Karpas-422 (cell line): ENCODE measurements at regions not wholly inside any gene's neighbourhood (a gene's known extent, or its start where the extent isn't known, plus 50 kb on each side); places are given as distances from the start of the nearest gene placed in this dataset.
"Not testable (repeated sequence)": the region's sequence is repeated elsewhere in the genome, so short reads cannot be mapped to it uniquely, and the experiment has no call there.

Experiments
- DNase-seq: peaks from one replicate; pipeline ENCODE4 v3.0.0-alpha.2; 2015
- H2AFZ ChIP-seq: fragments of 200-600 bp; sonication (generic); 2 replicates; pipeline ENCODE4 v1.6.1; 2014; ENCODE audit warnings: antibody characterized with exemption, low read length, mixed read lengths
- H3K27ac ChIP-seq: fragments of 200-600 bp; sonication (generic); 2 replicates; pipeline ENCODE4 v1.5.1; 2014; ENCODE audit warnings: mild to moderate bottlenecking, low read length, moderate library complexity
- H3K27me3 ChIP-seq: fragments of 200-600 bp; sonication (generic); 2 replicates; pipeline ENCODE4 v1.6.1; 2014; ENCODE audit warnings: low read length, mixed read lengths
- H3K36me3 ChIP-seq: fragments of 200-600 bp; sonication (generic); 2 replicates; pipeline ENCODE4 v1.6.1; 2014; ENCODE audit warnings: low read length, mixed read lengths; ENCODE audit not compliant: insufficient read depth
- H3K4me1 ChIP-seq: fragments of 200-600 bp; sonication (generic); 2 replicates; pipeline ENCODE4 v1.6.1; 2014; ENCODE audit warnings: mild to moderate bottlenecking, low read length, mixed read lengths
- H3K4me2 ChIP-seq: fragments of 200-600 bp; sonication (generic); 2 replicates; pipeline ENCODE4 v1.6.1; 2014; ENCODE audit warnings: low read length, low read depth, mild to moderate bottlenecking; ENCODE audit not compliant: poor library complexity, severe bottlenecking
- H3K4me3 ChIP-seq: fragments of 200-600 bp; sonication (generic); 2 replicates; pipeline ENCODE4 v1.5.1; 2014; ENCODE audit warnings: mild to moderate bottlenecking, antibody characterized with exemption, low read length, mixed read lengths
- H3K79me2 ChIP-seq: fragments of 200-600 bp; sonication (generic); 2 replicates; pipeline ENCODE4 v1.6.1; 2014; ENCODE audit warnings: mild to moderate bottlenecking, low read length, mixed read lengths
- H3K9ac ChIP-seq: fragments of 200-600 bp; sonication (generic); 2 replicates; pipeline ENCODE4 v1.6.0; 2014; ENCODE audit warnings: low read length
- H3K9me2 ChIP-seq: fragments of 200-600 bp; sonication (generic), shearing (Covaris generic); replicated peaks from 2 replicates; pipeline ENCODE4 v1.6.0; 2014; ENCODE audit warnings: mild to moderate bottlenecking, low read length, moderate library complexity; ENCODE audit not compliant: insufficient read depth
- H3K9me3 ChIP-seq: fragments of 300-700, 200-600 bp; sonication (generic); 2 replicates; pipeline ENCODE4 v1.6.1; 2014; ENCODE audit warnings: low read length, mixed read lengths
- H4K20me1 ChIP-seq: fragments of 200-600 bp; sonication (generic); 2 replicates; pipeline ENCODE4 v1.6.1; 2014; ENCODE audit warnings: mild to moderate bottlenecking, antibody characterized with exemption, low read length, low read depth; ENCODE audit not compliant: insufficient read depth

DNA sequence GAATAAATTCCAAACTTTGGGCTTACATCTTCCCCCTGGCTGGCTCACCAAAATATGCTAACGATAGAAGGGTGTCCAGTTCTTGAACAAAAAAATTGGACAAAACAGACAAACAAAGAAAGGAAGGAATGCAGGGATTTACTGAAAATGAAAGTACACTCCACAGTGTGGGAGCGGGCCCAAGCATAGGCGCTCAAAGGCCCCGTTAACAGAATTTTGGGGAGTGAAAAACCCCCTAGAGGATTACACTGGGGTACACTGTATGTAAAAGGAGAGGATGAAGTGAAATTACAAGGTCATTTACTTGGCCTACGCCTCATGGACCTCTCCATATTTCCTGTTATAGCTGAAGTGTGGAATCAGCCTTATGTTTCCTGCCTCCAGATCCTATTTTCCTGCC is 899.7 kb downstream of the DSC3 start:
- Histone ChIP-seq H2AFZ (no peak overlapping the region), H3K4me2 (no peak overlapping the region), H3K9ac (no peak overlapping the region), H3K4me3 (no peak overlapping the region), H3K27ac (no peak overlapping the region), H4K20me1 (no peaks in the 10 kb centered on the region), H3K9me2 (no peaks in the 10 kb centered on the region), H3K4me1 (no peaks in the 10 kb centered on the region), H3K27me3 (no peaks in the 10 kb centered on the region), H3K36me3 (no peaks in the 10 kb centered on the region), H3K9me3 (peaks cover 25% of the 10 kb centered on the region), H3K79me2 (no peaks in the 10 kb centered on the region)
- no peak for DNase-seq

DNA sequence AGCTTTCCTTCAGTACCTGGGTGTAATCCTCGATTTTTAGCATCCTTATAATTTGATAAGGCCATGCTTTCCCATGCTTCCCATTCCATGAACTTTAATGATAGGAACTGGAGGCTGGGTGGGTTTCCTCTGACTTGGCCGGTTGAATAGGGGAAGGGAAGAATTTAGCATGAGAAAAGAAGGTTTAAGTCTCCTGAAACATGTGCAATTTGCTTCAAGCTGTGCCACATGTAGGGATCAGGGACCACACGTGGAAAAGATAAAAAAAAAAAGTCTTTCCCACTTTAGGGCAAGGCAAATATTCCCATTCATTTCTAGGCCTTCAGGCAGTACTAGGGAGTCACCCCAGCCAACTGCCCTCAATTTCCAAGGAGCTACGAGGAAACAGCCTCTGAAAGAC is 900.3 kb downstream of the DSC3 start:
- Histone ChIP-seq H4K20me1 (no peaks in the 10 kb centered on the region), H3K9me3 (peaks cover 19% of the 10 kb centered on the region), H3K4me3 (no peak overlapping the region), H3K79me2 (no peaks in the 10 kb centered on the region), H3K9me2 (no peaks in the 10 kb centered on the region), H3K27ac (no peak overlapping the region), H3K27me3 (no peaks in the 10 kb centered on the region), H3K4me2 (no peak overlapping the region), H3K9ac (no peak overlapping the region), H2AFZ (no peak overlapping the region), H3K36me3 (no peaks in the 10 kb centered on the region), H3K4me1 (no peaks in the 10 kb centered on the region)
- no peak for DNase-seq

DNA sequence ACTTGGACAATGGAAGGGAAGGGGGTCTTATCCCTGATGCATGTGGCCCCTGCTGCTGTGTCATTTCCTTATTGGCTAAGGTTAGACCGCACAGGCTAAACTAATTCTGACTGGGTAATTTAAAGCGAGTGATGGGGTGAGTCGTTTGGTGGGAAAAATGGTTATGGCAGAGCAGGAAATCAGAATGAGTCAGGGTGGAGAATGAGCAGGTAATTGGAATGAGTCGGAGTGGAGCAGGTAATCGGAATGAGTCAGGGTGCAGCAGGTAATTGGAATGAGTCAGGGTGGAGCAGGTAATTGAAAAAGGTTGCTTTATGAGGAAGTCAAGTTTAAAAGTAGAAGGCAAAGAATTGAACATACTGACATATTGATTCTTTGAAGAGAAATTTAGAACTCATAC is 901.0 kb downstream of the DSC3 start:
- DNase-seq, H3K4me3 ChIP-seq, H3K9ac ChIP-seq, H3K36me3 ChIP-seq, H3K9me2 ChIP-seq, H2AFZ ChIP-seq, H3K79me2 ChIP-seq, H3K27ac ChIP-seq, H3K4me2 ChIP-seq, H3K27me3 ChIP-seq, H3K4me1 ChIP-seq, H4K20me1 ChIP-seq: not testable (repeated sequence)
- H3K9me3 ChIP-seq = peaks cover 14% of the 10 kb centered on the region

DNA sequence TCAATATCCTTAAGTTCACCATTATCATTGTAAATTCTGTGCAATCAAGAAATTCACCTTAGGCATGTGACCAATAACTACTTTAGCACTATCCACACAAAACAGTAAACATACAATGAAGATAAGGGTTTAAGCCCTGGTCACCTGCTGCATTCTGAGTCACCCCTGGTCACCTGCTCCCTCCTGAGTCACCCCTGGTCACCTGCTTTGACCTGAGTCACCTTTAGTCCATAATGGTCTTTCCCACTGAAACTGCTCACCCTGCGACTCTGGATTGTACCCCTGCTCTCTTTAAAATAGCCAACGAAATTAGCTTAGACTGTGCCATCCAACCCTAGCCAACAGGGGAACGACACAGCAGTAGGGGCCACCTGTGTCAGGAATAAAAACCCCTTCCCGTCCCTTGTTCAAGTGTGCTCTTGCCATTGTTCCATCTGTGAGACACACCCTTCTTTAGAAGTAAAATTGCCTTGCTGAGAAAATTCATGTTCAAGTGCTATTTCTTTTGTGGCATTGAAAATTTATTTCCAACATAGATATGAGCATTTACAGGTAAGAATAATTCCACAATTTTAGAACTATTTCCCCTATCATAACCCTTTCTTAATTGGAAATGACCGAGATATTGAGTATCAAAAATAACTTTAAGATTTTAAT is 902.8 kb downstream of the DSC3 start:
- DNase-seq = no peak
- Histone ChIP-seq H3K9ac (no peak overlapping the region), H3K4me2 (no peak overlapping the region), H3K4me1 (no peaks in the 10 kb centered on the region), H3K9me3 (peaks cover 23% of the 10 kb centered on the region), H3K27ac (no peak overlapping the region), H3K36me3 (no peaks in the 10 kb centered on the region), H3K9me2 (no peaks in the 10 kb centered on the region), H3K79me2 (no peaks in the 10 kb centered on the region), H4K20me1 (no peaks in the 10 kb centered on the region), H3K27me3 (no peaks in the 10 kb centered on the region), H2AFZ (no peak overlapping the region), H3K4me3 (no peak overlapping the region)

DNA sequence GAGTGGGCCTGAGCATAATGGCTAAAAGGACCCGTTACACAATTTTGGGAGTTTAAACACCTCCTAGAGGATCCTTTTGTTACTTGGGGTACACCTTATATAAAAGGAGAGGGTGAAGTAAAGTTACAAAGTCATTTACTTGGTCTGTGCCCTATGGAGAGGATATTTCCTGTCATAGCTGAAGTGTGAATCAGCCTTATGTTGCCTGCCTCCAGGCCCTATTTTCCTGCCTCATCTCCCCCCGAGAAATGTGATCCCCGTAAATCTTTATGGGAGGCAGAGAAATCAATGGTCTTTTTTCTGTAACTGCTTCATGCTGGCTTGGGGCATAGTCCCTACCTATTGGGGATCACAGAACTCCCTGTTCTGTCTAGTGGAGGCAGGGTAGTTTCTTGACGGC is 906.6 kb downstream of the DSC3 start:
- H3K79me2 ChIP-seq = no peaks in the 10 kb centered on the region
- H3K9me2 ChIP-seq = no peaks in the 10 kb centered on the region
- H3K9ac ChIP-seq = no peak overlapping the region
- no peaks in the 10 kb centered on the region for H3K36me3 ChIP-seq
- H3K4me2 ChIP-seq = no peak overlapping the region
- H3K9me3 ChIP-seq = peaks cover 24% of the 10 kb centered on the region
- no peaks in the 10 kb centered on the region for H3K4me1 ChIP-seq
- H3K27me3 ChIP-seq = no peaks in the 10 kb centered on the region
- H3K4me3 ChIP-seq = no peak overlapping the region
- H3K27ac ChIP-seq = no peak overlapping the region
- no peak for DNase-seq
- no peaks in the 10 kb centered on the region for H4K20me1 ChIP-seq
- H2AFZ ChIP-seq = no peak overlapping the region

DNA sequence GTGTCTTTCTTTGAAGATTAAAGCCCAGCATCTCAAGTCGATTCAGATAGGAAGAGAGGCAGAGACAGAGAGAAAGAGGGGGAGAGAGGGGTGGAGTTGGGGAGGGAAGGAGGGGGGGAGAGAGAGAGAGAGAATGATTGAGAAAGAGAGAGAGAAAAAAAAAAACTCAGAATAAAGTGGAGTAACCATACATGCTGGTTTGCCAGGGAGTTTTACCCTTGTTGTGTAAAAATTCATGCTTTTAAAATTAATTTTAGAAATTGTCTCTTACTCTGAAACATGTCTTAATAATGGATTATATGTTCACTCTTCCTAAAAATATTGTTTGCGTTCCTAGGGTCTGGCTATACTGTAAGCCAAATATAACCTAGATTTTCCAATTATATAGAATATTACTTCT is 908.5 kb downstream of the DSC3 start:
- no peak for DNase-seq
- no peaks in the 10 kb centered on the region for H3K27me3 ChIP-seq
- H3K4me3 ChIP-seq = no peak overlapping the region
- H3K36me3 ChIP-seq = no peaks in the 10 kb centered on the region
- no peak overlapping the region for H2AFZ ChIP-seq
- H3K4me2 ChIP-seq = no peak overlapping the region
- no peaks in the 10 kb centered on the region for H3K79me2 ChIP-seq
- no peaks in the 10 kb centered on the region for H3K9me2 ChIP-seq
- H3K27ac ChIP-seq = no peak overlapping the region
- no peak overlapping the region for H3K9ac ChIP-seq
- H4K20me1 ChIP-seq = no peaks in the 10 kb centered on the region
- H3K4me1 ChIP-seq = no peaks in the 10 kb centered on the region
- H3K9me3 ChIP-seq = peaks cover 33% of the 10 kb centered on the region

DNA sequence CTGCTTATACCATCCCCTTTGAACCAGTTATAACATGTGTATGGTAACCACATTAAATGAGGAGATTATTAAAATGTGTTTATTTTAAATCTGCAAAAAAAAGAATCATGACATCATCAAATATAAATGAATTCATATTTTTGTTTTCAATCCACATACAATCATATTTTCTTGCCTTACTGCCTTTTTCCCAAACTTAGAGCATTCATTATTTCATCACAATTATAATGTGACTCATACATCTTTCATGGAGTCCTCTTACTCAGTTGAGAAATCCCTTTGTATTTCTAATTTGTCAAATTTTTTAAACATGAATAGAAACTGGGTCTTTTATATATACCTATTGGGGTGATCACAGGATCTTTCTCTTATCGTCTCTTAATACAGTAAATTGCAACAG is 909.6 kb downstream of the DSC3 start:
- Histone ChIP-seq H3K9me2 (no peaks in the 10 kb centered on the region), H3K9ac (no peak overlapping the region), H4K20me1 (no peaks in the 10 kb centered on the region), H3K27ac (no peak overlapping the region), H3K9me3 (peaks cover 33% of the 10 kb centered on the region), H3K4me2 (no peak overlapping the region), H3K27me3 (no peaks in the 10 kb centered on the region), H3K79me2 (no peaks in the 10 kb centered on the region), H2AFZ (no peak overlapping the region), H3K4me3 (no peak overlapping the region), H3K36me3 (no peaks in the 10 kb centered on the region), H3K4me1 (no peaks in the 10 kb centered on the region)
- DNase-seq = no peak

DNA sequence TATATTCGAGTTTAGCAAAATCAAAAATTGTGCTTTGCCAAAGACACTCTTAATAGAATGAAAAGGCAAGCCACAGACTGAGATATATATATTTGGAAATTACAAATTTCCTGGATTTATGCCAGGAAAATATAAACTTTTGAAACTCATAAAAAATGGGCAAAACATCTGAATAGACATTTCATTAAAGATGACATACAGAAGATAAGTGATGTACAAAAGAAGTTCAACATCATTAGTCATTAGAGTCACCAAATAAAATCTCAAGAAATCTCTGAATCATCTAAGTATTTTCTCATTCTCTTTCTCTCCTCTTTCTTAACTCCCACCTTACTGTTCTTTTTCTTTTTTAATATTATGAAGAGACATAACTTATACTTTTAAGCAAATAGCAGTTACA is 921.1 kb downstream of the DSC3 start:
- H3K9ac ChIP-seq = no peak overlapping the region
- H3K4me1 ChIP-seq = no peaks in the 10 kb centered on the region
- H3K27ac ChIP-seq = no peak overlapping the region
- H4K20me1 ChIP-seq = no peaks in the 10 kb centered on the region
- no peak for DNase-seq
- H3K9me2 ChIP-seq = no peaks in the 10 kb centered on the region
- no peak overlapping the region for H3K4me3 ChIP-seq
- H3K36me3 ChIP-seq = no peaks in the 10 kb centered on the region
- H2AFZ ChIP-seq = no peak overlapping the region
- H3K4me2 ChIP-seq = no peak overlapping the region
- H3K79me2 ChIP-seq = no peaks in the 10 kb centered on the region
- no peaks in the 10 kb centered on the region for H3K27me3 ChIP-seq
- peaks cover 12% of the 10 kb centered on the region for H3K9me3 ChIP-seq

DNA sequence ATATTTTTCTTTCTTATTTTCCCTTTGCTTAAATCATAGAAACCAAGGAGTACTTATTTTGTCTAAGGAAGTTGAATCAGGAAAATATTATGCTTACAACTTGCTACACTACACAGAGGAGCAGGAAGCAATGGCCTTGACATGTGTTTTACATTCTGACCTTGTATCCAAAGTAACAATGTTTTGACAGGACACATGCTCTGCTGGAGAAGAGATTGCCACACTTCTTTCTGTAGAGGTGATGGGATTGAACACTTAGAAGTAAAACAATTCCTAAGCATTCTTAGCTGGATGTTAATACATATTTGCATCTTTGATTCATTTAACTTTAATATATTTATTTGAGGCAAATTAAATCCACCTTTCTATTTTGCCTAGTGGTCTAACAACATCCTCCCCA is 929.1 kb downstream of the DSC3 start:
- Histone ChIP-seq H2AFZ (no peak overlapping the region), H3K4me1 (no peaks in the 10 kb centered on the region), H3K9me3 (peaks cover 12% of the 10 kb centered on the region), H3K9ac (no peak overlapping the region), H3K4me3 (no peak overlapping the region), H3K27me3 (no peaks in the 10 kb centered on the region), H3K79me2 (no peaks in the 10 kb centered on the region), H4K20me1 (no peaks in the 10 kb centered on the region), H3K27ac (no peak overlapping the region), H3K4me2 (no peak overlapping the region), H3K9me2 (no peaks in the 10 kb centered on the region), H3K36me3 (no peaks in the 10 kb centered on the region)
- DNase-seq = no peak
